IMR-90 (cell line): ENCODE measurements at regions not wholly inside any gene's neighbourhood (a gene's known extent, or its start where the extent isn't known, plus 50 kb on each side); places are given as distances from the start of the nearest gene placed in this dataset.
A peak's percentile ranks its signal among the peaks of the same experiment; 100 is the strongest.

ENCODE experiments used
- ATAC-seq: fragments of 200-7000 bp; cut with Tn5 transposase; 2 replicates; pipeline ENCODE4 v1.9.1; 2020; ENCODE audit warnings: low read depth, mild to moderate bottlenecking, moderate library complexity
- BruUV-seq: library from RNA; stranded (reverse); fragments of 400-500 nt; replicated peaks from 2 replicates; lab custom pipeline; 2021; lab: Mats Ljungman, UMichigan
- CTCF ChIA-PET: fragments of 300-600 bp; formaldehyde crosslinking; extraction: SDS; loops from one replicate; lab custom pipeline; 2021; ENCODE audit warnings: antibody characterized with exemption; lab: Yijun Ruan, JAX
- POLR2A ChIA-PET: fragments of 300-600 bp; sonication (Branson Sonifier 250); formaldehyde crosslinking; loops from one replicate; lab custom pipeline; 2022; ENCODE audit warnings: antibody characterized with exemption; ENCODE audit not compliant: unreplicated experiment; lab: Charles Lee
- DNase-seq: peaks from one replicate; pipeline ENCODE4 v3.0.0; 2013
- H2AFZ ChIP-seq: replicated peaks from 2 replicates; pipeline ENCODE3; 2013; ENCODE audit warnings: low read length, mild to moderate bottlenecking; ENCODE audit not compliant: poor library complexity
- H2AK5ac ChIP-seq: 2 replicates; pipeline ENCODE4 v1.6.1; 2013; ENCODE audit warnings: low read depth, low read length, inconsistent platforms
- H2AK9ac ChIP-seq: replicated peaks from 2 replicates; pipeline ENCODE3; 2013; ENCODE audit warnings: mild to moderate bottlenecking, low read depth, low read length, moderate library complexity; ENCODE audit not compliant: poor library complexity
- H2BK120ac ChIP-seq: 2 replicates; pipeline ENCODE4 v1.6.1; 2013; ENCODE audit warnings: low read depth, low read length, inconsistent platforms
- H2BK15ac ChIP-seq: 3 replicates; pipeline ENCODE4 v1.6.1; 2013; ENCODE audit warnings: low read depth, low read length, inconsistent platforms
- H2BK20ac ChIP-seq: 2 replicates; pipeline ENCODE4 v1.6.1; 2013; ENCODE audit warnings: low read depth, mild to moderate bottlenecking, inconsistent platforms, low read length, moderate library complexity
- H2BK5ac ChIP-seq: 2 replicates; pipeline ENCODE4 v1.6.1; 2013; ENCODE audit warnings: mild to moderate bottlenecking, low read depth, low read length, inconsistent platforms; ENCODE audit not compliant: poor library complexity, severe bottlenecking
- H3K14ac ChIP-seq: replicated peaks from 2 replicates; pipeline ENCODE4 v1.6.1; 2013; ENCODE audit warnings: low read depth, low read length, inconsistent platforms
- H3K18ac ChIP-seq: 2 replicates; pipeline ENCODE4 v1.6.1; 2013; ENCODE audit warnings: low read depth, low read length, control low read depth
- H3K23ac ChIP-seq: 2 replicates; pipeline ENCODE4 v1.6.1; 2013; ENCODE audit warnings: low read depth, low read length, inconsistent platforms
- H3K27ac ChIP-seq: 2 replicates; pipeline ENCODE4 v1.5.1; 2013; ENCODE audit warnings: mild to moderate bottlenecking, control low read depth, low read length; ENCODE audit not compliant: insufficient read depth
- H3K27me3 ChIP-seq: 2 replicates; pipeline ENCODE4 v1.6.1; 2013; ENCODE audit warnings: low read length; ENCODE audit not compliant: control insufficient read depth, insufficient read depth
- H3K36me3 ChIP-seq: 2 replicates; pipeline ENCODE4 v1.6.1; 2013; ENCODE audit warnings: low read length, mixed read lengths; ENCODE audit not compliant: control insufficient read depth, insufficient read depth
- H3K4ac ChIP-seq: 2 replicates; pipeline ENCODE4 v1.6.1; 2013; ENCODE audit warnings: low read depth, low read length, inconsistent platforms
- H3K4me1 ChIP-seq: 2 replicates; pipeline ENCODE4 v1.6.1; 2013; ENCODE audit warnings: low read length, mixed read lengths; ENCODE audit not compliant: control insufficient read depth, insufficient read depth
- H3K4me2 ChIP-seq: 2 replicates; pipeline ENCODE4 v1.6.1; 2013; ENCODE audit warnings: low read depth, mild to moderate bottlenecking, control low read depth, low read length, moderate library complexity
- H3K4me3 ChIP-seq: 2 replicates; pipeline ENCODE4 v1.5.1; 2013; ENCODE audit warnings: low read depth, mild to moderate bottlenecking, control low read depth, low read length, moderate library complexity; ENCODE audit not compliant: insufficient read depth
- H3K56ac ChIP-seq: 2 replicates; pipeline ENCODE4 v1.6.1; 2013; ENCODE audit warnings: low read length, inconsistent platforms; ENCODE audit not compliant: insufficient read depth; ENCODE audit errors: extremely low read depth
- H3K79me1 ChIP-seq, 2 experiments: 2 replicates each; pipeline ENCODE4 v1.6.1; 2013; ENCODE audit warnings: low read length in 2 of 2, inconsistent platforms in 1 of 2, low read depth in 1 of 2
- H3K9ac ChIP-seq: 2 replicates; pipeline ENCODE4 v1.6.1; 2013; ENCODE audit warnings: low read depth, low read length, control low read depth
- H3K9me1 ChIP-seq: 2 replicates; pipeline ENCODE4 v1.6.1; 2013; ENCODE audit warnings: low read length, inconsistent platforms; ENCODE audit not compliant: insufficient read depth
- H3K9me3 ChIP-seq: 2 replicates; pipeline ENCODE4 v1.6.1; 2013; ENCODE audit warnings: low read length; ENCODE audit not compliant: control insufficient read depth, insufficient read depth
- H4K20me1 ChIP-seq: 2 replicates; pipeline ENCODE4 v1.6.1; 2013; ENCODE audit warnings: low read length, inconsistent platforms; ENCODE audit not compliant: insufficient read depth
- H4K5ac ChIP-seq: 2 replicates; pipeline ENCODE4 v1.6.1; 2013; ENCODE audit warnings: mild to moderate bottlenecking, low read depth, low read length, control low read depth
- H4K8ac ChIP-seq, 2 experiments: 2 replicates each; pipeline ENCODE4 v1.6.1; 2013; ENCODE audit warnings: low read depth in 2 of 2, low read length in 2 of 2, control low read depth in 1 of 2, inconsistent platforms in 1 of 2
- H4K91ac ChIP-seq: 2 replicates; pipeline ENCODE4 v1.6.1; 2013; ENCODE audit warnings: low read depth, low read length, inconsistent platforms; ENCODE audit not compliant: insufficient read depth
- BHLHE40 ChIP-seq: fragments of 150-350 bp; IDR thresholded peaks from 2 replicates; pipeline ENCODE4 v1.6.1; 2016; ENCODE audit warnings: mild to moderate bottlenecking, low read depth, low read length
- CEBPB ChIP-seq: IDR thresholded peaks from 2 replicates; pipeline ENCODE4 v1.6.1; 2012; ENCODE audit warnings: low read depth, low read length, improper control_type of control experiment
- CHD1 ChIP-seq: IDR thresholded peaks from 2 replicates; pipeline ENCODE4 v1.6.1; 2012; ENCODE audit warnings: low read depth, low read length, improper control_type of control experiment
- CTCF ChIP-seq: conservative IDR thresholded peaks from 2 replicates; pipeline ENCODE4 v1.5.1; 2012; ENCODE audit warnings: mild to moderate bottlenecking, low read depth, low read length, improper control_type of control experiment
- ELK1 ChIP-seq: fragments of 150-350 bp; IDR thresholded peaks from 2 replicates; pipeline ENCODE4 v1.6.1; 2016; ENCODE audit warnings: low read depth, mild to moderate bottlenecking, low read length, moderate library complexity, borderline replicate concordance
- FOS ChIP-seq: fragments of 150-350 bp; IDR thresholded peaks from 2 replicates; pipeline ENCODE4 v1.6.1; 2016; ENCODE audit warnings: low read depth, low read length
- MAFK ChIP-seq: IDR thresholded peaks from 2 replicates; pipeline ENCODE4 v1.6.1; 2012; ENCODE audit warnings: low read depth, low read length, improper control_type of control experiment
- MAZ ChIP-seq: IDR thresholded peaks from 2 replicates; pipeline ENCODE4 v1.6.1; 2012; ENCODE audit warnings: low read depth, mild to moderate bottlenecking, low read length, improper control_type of control experiment, moderate library complexity, borderline replicate concordance
- MXI1 ChIP-seq: IDR thresholded peaks from 2 replicates; pipeline ENCODE4 v1.6.1; 2012; ENCODE audit warnings: low read depth, mild to moderate bottlenecking, low read length, moderate library complexity, borderline replicate concordance
- NFE2L2 ChIP-seq: fragments of 150-350 bp; IDR thresholded peaks from 2 replicates; pipeline ENCODE4 v1.6.1; 2016; ENCODE audit warnings: low read depth, mild to moderate bottlenecking, low read length
- RAD21 ChIP-seq: IDR thresholded peaks from 2 replicates; pipeline ENCODE4 v1.6.1; 2012; ENCODE audit warnings: low read length, improper control_type of control experiment
- RCOR1 ChIP-seq: IDR thresholded peaks from 2 replicates; pipeline ENCODE4 v1.6.1; 2012; ENCODE audit warnings: mild to moderate bottlenecking, low read length, improper control_type of control experiment; ENCODE audit not compliant: insufficient replicate concordance
- RFX5 ChIP-seq: IDR thresholded peaks from 2 replicates; pipeline ENCODE4 v1.8.0; 2012; ENCODE audit warnings: low read depth, mild to moderate bottlenecking, low read length, moderate library complexity
- SMC3 ChIP-seq: fragments of 150-350 bp; IDR thresholded peaks from 2 replicates; pipeline ENCODE4 v1.6.1; 2016; ENCODE audit warnings: low read depth, mild to moderate bottlenecking, antibody characterized with exemption, low read length, moderate library complexity
- USF2 ChIP-seq: fragments of 150-350 bp; IDR thresholded peaks from 2 replicates; pipeline ENCODE4 v1.6.1; 2017; ENCODE audit warnings: mild to moderate bottlenecking, antibody characterized with exemption, low read length, low read depth
- WGBS, 2 experiments: methylation state at CpG; one replicate each; pipeline versions ENCODE4 v1.1.5 to v1.1.7; 2013; ENCODE audit warnings: missing lambda C conversion rate in 2 of 2; ENCODE audit not compliant: insufficient read length in 1 of 2; ENCODE audit errors: extremely low coverage in 2 of 2; 5-methylcytosine and 5-hydroxymethylcytosine counted together
- dilution Hi-C: fragments of 300-500 bp; cut with HindIII; formaldehyde crosslinking; loops from one replicate; pipeline ENCODE4 v1.14.3; 2018; ENCODE audit warnings: low sequenced_read_pairs; ENCODE audit not compliant: unreplicated experiment
- in situ Hi-C: fragments of 300-500 bp; cut with MboI; formaldehyde crosslinking; loops from 3 replicates; pipeline ENCODE4 v1.14.3; 2019; ENCODE audit warnings: low sequenced_read_pairs, inconsistent platforms, mixed read lengths
- intact Hi-C: fragments of 100-400 bp; cut with micrococcal nuclease; formaldehyde crosslinking; loops from 2 replicates; pipeline ENCODE4 v1.10.0; 2022

GRCh38 chr13:39818953-39819352 lies 163.5 kb downstream of the COG6 start:
- H3K4me3 ChIP-seq = no peak overlapping the region
- H2BK15ac ChIP-seq = no peak overlapping the region
- in situ Hi-C loops = no loop called here
- WGBS, 2 experiments = no CpG with 5 or more reads among the region's 5 CpGs
- H2AK9ac ChIP-seq = no peak overlapping the region
- H4K8ac ChIP-seq = no peak overlapping the region
- H3K56ac ChIP-seq = no peak overlapping the region
- BruUV-seq = no TSS peak
- no peak overlapping the region for H2BK20ac ChIP-seq
- H3K18ac ChIP-seq = no peak overlapping the region
- DNase-seq (peak; percentile 39), ATAC-seq (no peak)
- no peaks in the 10 kb centered on the region for H3K4me1 ChIP-seq
- no peak overlapping the region for H2BK120ac ChIP-seq
- no peak overlapping the region for H3K23ac ChIP-seq
- H3K9me3 ChIP-seq = no peaks in the 10 kb centered on the region
- no peaks in the 10 kb centered on the region for H3K36me3 ChIP-seq
- no peak overlapping the region for H3K27ac ChIP-seq
- no peaks in the 10 kb centered on the region; the same call in 1 of the 2 replicates for H3K27me3 ChIP-seq
- dilution Hi-C loops = no loop called here
- no peaks in the 10 kb centered on the region for H4K20me1 ChIP-seq
- no peak overlapping the region for H3K9ac ChIP-seq
- H4K91ac ChIP-seq = no peak overlapping the region
- no peak overlapping the region for H2BK5ac ChIP-seq
- no peak for TF ChIP-seq RAD21
- TF ChIP-seq FOS = no peak
- no peak for TF ChIP-seq CHD1
- no peak for TF ChIP-seq RFX5
- TF ChIP-seq NFE2L2 = no peak
- no peak for TF ChIP-seq CTCF
- no peak for TF ChIP-seq SMC3
- TF ChIP-seq ELK1 = no peak
- no peak for TF ChIP-seq MXI1
- no peak for TF ChIP-seq CEBPB
- TF ChIP-seq MAZ = no peak
- TF ChIP-seq MAFK = no peak
- TF ChIP-seq BHLHE40 = no peak
- no peak for TF ChIP-seq USF2
- TF ChIP-seq RCOR1 = no peak
- no peaks in the 10 kb centered on the region for H3K9me1 ChIP-seq
- no peak overlapping the region for H2AFZ ChIP-seq
- no peak overlapping the region for H3K14ac ChIP-seq
- no peaks in the 10 kb centered on the region for H3K79me1 ChIP-seq
- POLR2A ChIA-PET = no interaction called here
- H3K4me2 ChIP-seq = no peak overlapping the region; the same call in 1 of the 2 replicates
- H4K5ac ChIP-seq = no peak overlapping the region
- CTCF ChIA-PET = interaction anchor here (0.6 kb wide), 2 partner anchors 64 to 244 kb away, joined by 5 to 7 read pairs; no protein-coding TSS in a partner anchor
- no peak overlapping the region for H2AK5ac ChIP-seq
- no peak overlapping the region for H3K4ac ChIP-seq
- intact Hi-C loops = no loop called here
